ENCODE measurements at regions not wholly inside any gene's neighbourhood (a gene's known extent, or its start where the extent isn't known, plus 50 kb on each side); places are given as distances from the start of the nearest gene placed in this dataset.

DNA sequence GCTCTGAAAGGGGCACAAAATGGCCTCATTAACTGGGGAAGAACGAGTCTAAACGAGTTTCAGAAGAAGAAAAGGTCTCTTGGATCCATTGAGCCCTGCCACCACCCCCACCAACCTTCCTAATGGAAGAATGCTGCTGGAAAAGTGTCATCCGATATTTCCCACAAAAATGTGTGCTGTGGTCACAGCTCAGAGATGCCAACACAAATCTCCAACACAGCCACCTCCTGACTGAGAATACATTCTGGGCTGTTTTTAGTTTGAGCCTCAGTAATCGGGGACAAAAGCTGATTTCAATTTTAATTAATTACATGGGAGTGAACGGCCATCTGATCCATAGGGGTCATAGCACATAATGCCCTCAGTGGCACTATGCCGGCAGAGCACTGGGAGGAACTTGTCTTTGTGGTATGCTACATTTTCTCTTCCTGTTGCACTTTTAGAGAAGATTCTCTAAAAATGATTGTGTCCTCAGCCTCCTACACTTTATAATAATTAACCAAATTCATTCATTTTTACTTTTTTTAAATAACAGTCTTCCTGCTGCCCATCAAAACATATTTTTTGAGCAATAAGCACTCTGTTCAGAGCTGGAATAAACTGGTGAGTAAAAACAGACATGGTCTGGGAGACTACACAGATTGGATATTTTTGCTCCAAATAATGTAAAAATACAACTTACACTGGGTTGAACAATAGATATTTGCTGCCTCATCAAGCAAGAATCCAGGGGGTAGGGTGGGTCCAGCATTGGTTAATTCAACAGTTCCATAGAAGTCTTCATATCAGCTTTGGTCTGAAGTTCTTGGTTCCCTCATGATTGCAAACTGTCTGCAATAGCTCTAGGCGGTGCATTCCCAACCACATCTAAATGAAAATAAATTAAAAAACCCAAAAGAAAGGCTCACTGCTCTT is 143.6 kb upstream of the TMEM170B start:
- no peak for ATAC-seq
- no peak for DNase-seq
- intact Hi-C loops (cut with DNase I) = no loop called here

DNA sequence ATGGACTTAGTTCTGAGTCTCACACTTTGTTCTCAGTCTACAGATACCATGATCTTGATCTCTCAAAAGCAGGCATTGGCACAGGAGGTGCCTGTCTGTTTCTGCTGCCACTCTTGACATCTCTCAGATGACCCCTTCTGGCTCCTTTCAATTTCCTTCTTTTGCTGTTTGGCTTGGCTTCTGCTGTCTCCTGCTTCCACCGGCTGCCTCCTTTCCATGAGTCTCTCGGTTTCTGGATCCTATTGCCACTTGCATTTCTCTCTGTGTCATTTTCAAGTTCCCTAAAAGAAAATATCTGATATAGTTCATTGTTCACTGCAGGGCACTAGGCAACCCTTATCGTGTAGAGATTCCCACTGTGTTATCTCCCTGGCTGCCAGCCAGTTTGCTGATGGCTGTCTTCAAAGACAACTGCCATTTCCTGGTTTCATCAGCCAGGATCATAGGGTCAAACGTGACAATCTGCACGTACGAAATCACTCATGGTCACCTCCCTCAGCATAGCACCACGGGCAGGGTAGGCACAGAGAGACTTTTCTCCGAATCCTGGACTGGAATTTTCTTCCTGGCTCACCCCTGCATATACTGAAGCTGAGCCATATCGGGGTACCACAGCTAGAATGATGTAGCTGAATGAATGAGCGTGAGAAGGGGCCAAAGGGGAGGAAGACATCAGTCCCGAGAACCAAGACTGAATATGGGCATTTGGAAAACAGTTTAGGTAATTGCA is 144.6 kb upstream of the TMEM170B start:
- intact Hi-C loops (cut with DNase I) = no loop called here
- peak; percentile 71 for DNase-seq
- ATAC-seq = peak; percentile 34 to 63

DNA sequence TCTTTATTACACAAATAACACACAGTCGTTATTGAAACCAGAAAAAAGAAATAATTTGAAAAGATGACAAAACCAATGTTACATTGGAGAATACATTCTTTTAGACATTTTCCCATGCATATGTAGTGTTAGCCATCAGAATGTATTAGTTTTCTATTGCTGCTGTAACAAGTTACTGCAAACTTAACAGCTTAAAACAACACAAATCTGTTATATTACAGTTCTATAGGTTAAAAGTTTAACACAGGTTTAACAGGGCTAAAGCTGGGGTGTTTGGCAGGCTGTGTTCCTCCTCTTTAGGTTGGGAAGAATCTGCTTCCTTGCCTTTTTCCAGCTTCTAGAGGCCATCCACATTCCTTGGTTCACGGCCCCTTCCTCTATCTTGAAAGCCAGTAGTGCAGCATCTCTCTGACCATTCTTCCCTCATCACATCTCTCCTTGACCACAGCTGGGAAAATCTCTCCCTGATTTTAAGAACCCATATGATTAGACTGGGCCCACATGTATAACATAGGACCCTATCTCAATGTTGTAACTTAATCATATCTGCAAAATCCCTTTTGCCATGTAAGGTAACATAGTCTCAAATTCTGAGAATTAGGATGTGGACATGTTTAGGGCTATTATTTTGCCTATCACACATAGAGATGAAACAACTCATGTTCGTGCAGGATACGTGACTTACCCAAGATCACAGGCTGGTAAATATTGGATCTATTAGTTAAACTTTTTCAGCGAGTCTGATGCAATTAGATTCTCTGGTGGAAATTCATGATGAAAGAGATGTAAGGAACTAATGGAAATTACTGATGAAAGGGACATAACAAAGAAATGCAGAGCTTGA is 145.4 kb upstream of the TMEM170B start:
- ATAC-seq (no peak), DNase-seq (no peak)
- intact Hi-C loops (cut with DNase I) = no loop called here

DNA sequence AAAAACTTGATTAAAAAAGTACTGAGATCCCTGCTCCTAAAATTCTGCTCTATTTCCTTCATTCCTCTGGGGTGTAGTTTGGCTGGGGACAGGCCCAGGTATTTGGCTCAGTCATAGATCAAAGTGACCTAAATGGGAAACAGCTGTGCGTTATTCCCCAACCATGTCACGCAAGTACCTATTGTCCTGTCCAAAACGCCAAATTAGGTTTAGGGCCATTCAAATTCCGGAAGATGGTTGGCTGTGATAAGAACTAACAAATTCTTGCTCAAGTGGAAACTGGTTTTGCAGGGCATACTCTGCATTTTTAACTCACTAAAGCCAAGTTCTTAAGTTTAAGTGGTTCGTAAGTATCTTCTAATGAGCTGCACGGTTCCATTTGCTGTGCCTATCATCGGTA is 147.6 kb upstream of the TMEM170B start:
- DNase-seq = no peak
- intact Hi-C loops (cut with DNase I) = no loop called here
- peak in 1 of 2 donors; percentile 57 for ATAC-seq

DNA sequence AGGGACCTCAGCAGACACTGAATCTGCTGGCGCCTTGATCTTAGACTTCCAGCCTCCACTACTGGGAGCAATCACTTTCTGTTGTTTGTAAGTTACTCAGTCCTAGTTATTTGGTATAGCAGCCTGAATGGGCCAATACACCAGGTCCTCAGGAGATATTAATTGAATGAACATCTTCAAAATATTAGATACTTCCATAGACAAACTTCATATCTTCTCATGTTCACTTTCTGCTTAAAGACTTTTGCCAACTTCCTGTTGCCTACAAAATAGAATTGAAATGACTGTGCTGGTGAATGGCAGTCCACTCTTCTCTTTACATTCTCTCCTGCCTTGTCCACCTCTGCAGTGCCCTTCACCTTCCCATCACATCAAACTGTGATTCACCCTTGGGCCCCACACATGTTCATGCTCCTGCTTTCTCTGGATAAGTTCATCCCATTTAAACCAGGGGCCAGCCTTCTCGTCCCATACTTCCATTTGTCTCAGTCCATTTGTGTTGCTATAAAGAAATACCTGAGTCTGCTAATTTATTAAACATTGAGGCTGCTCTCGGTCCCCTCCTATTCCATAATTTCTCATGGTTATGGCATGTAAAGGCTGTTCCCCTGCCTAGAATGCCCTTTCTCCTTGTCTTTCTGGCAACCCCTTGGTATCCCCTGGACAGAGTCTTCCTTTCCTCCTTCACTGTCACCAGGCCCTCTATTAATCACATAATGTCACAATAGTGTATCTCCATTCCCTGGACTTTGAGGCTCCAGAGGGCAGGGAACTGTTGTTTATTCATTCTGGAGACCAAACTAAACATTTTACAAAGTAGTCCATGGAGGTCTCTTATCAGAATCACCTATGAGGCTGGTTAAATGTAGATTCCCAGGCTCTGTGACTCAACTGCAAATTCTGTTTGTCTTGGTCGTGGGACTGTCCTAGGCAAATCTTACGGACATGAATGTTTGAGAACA is 148.3 kb upstream of the TMEM170B start:
- intact Hi-C loops (cut with DNase I) = no loop called here
- ATAC-seq (no peak), DNase-seq (no peak)

DNA sequence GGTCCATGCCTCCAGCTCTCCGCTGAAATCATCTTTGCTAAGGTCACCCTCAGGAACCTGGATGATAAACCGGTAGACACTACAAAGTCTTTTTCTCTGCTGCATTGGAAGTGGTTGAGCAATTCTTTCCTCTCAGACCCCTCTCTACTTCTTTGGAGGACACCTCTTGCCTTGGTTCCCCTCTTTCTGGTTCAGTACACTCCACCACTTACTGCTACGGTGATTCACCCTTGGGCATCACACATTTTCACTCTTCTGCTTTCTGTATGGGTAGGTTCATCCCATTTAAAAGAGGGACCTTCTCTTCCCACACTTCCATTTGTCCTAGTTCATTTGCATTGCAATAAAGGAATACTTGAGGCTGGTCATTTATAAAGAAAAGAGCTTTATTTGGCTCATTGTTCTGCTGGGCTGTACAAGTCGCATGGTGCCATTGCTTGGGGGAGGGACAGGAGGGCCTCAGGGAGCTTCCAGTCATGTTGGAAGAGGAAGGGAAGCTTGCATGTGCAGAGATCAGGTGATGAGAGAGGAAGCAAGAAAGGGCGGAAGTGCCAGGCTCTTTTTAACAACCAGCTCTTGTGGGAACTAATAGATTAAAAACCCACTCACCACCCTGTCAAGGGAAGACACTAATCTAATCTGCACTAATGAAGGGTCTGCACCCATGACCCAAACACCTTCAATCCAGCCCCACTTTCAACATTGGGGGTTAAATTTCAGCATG is 149.7 kb upstream of the TMEM170B start:
- no peak for ATAC-seq
- intact Hi-C loops (cut with DNase I) = no loop called here
- no peak for DNase-seq

DNA sequence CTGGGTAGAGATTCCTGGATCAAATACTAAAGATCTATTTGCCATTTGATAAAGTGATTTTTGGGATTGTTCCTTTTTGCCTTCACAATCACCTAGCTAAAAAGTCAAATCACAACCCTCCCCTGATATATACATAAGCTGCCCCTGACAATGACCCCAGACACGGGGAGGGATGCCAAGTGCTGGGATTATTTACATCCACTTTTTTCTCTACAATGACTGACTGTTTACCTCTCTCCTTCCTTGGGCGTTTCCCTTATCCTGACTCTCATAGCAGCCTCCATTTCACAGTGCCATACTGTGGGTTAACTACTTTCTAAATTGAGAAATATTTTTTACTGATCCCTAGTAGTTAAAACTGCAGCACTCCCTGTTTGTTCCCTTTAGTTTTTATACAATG is 150.8 kb upstream of the TMEM170B start:
- intact Hi-C loops (cut with DNase I) = no loop called here
- ATAC-seq (no peak), DNase-seq (no peak)

DNA sequence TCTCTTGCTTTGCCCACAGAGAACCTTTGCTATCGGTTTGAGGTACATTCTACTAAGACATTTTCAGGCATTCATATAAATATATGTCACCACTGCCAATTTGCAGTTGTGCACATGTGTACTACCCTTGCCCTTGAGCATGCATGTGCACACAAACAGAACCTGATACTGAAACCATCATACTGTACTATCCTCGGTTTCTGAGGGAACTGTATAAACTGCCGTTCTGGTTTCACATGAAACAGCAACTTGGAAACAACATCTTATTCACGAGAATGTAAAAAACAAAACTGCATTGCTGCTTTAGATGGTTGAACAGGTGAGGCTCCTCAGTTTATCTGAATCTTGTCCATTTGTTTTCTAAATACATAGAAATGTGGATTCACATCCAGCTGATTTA is 151.2 kb upstream of the TMEM170B start:
- intact Hi-C loops (cut with DNase I) = no loop called here
- no peak for ATAC-seq
- DNase-seq = no peak

DNA sequence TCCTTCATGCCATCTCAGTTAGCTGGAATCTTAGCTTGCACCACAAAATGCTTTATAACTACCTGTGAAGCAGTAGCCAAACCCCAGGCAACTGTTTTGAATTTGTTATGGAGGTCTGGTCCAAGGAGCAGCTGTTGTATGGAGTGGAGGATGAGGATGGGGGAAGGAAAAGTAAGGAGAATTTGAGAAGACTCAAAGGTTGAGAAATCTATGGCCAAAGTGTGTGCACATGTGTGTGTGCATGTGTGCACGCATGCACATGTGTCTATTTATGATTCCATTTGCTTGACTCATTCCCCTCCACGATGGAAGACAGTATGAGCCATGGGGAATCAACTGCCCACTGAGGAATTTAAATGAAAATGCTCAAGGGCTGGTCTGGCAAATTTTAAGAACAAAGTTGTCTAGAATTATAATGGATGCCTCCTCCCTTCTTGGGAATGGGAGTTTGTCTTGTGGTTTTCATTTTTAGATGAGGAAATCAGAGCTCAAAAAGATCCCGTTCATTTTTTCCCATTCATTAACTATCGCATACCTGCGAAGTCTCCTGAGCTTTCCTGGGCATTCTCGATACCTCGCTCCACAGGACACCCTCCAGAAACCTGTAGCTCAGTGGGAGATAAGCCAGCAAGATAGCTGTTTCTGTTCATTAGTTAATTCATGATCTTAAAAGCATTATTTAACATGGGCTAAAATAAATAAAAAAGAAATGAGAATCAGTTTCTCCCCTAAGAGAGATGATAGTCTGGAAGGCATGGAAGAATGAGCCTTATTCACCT is 152.3 kb upstream of the NEDD9 start:
- DNase-seq = no peak
- intact Hi-C loops (cut with DNase I) = no loop called here

DNA sequence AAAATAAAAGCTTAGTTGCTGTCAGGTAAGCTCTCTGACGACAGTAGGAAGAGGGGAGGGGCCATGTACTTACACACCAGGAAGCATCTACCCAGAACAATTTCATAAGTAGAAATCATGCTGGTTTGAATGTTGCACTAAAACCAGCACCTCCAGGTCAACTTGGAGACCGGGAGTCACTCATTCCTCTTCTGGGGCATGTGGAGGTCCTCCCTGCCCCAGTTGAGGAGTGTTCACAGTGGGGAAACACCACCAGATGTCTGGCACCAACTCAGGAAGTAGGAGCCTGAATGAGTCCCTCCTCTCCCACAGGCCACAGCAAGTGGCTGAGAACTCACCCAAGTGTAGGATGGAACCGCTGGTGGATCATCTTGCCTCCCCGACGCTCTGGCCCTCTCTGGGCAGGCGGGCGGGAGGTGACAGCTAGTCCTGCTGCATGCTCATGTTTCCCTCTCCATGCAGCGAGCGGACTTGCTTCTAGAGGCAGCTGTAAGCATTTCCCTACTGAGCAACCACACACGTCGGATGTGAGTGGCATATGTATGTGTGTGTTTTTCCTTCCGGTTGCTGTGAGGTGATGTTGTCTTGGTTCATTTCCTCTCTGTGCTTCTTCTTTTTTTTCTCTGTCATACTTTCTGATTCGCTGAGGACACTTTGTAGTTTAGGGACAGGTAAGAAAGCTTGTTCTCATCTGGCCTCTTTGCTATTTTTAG is 149.5 kb upstream of the NEDD9 start:
- no peak for DNase-seq
- intact Hi-C loops (cut with DNase I) = no loop called here

More for the DNA sequence above, 152.3 kb upstream of the NEDD9 start:
- ATAC-seq = no peak

DNA sequence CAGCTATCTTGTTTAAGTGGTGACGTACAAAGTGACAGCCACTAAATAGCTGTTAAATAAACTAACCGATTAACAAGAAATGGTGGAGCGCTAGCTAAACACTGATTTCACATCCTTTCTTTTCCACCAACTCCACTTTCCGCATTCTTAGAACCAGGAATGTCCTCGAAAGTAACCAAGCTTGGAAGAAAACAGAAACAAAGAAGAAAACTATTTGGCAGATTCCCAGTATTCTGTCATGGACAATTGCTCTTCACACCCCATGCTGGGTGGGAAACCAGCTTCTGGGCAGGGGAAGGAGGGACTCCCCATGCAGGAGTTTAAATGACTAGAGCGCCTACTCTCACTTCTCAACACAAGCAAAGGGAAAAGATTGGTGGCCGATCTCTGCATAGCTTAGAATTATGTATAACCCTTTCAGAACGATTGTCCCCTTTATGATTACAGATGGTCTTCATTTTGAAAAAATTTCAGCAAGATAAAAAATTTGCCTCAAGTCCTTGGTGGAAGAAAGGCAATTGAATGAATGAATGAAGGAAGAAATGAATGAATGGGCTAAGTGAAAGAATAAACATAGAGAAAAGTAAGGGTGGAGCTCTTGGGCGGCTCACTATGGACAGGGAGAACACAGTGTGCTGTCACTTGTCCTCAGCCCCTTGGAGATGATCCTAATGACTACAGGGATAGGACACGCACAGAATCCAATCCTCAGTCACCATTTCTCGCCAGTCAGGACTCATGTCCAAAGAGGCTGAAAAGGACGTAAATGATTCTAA is 148.7 kb upstream of the NEDD9 start:
- no peak for ATAC-seq
- DNase-seq = no peak
- intact Hi-C loops (cut with DNase I) = no loop called here

More for the DNA sequence above, 149.5 kb upstream of the NEDD9 start:
- peak; percentile 74 to 76 for ATAC-seq

DNA sequence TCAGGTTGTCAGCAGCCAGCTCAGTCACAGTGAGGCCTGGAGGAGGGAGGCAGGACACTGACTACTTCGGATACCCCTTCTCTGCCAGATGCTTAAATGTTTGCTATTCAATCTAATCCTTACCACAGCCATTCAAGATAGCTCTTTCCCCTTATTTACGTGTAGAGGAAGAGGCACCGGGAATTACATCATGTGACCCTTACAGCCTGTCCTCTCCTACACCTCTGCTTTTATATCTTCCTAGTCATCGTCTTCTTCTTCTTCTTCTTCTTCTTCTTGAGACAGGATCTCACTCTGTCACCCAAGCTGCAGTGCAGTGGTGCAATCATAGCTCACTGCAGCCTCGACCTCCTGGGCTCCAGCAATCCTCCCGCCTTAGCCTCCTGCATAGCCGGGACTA is 148.1 kb upstream of the NEDD9 start:
- DNase-seq = no peak
- intact Hi-C loops (cut with DNase I) = no loop called here
- no peak for ATAC-seq

DNA sequence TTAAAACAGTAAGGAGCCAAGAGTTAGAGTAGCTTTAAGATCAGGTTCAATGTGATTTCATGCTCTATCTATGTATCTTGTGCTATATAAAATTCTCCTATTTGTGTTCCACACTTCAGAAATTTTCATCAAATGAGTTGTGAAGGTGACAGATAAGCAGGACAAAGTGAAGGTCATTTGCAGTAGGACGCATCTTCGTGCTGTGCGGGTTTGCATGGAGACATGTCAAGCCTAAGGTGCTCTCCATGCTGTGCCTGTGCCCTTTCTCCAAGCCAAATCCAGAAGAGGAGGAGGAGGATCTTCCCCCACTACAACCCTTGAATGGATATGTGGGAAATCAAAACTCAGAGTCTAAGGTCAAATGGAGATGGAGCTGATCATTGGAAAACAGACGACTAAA is 147.3 kb upstream of the NEDD9 start:
- intact Hi-C loops (cut with DNase I) = no loop called here
- DNase-seq = no peak
- no peak for ATAC-seq

DNA sequence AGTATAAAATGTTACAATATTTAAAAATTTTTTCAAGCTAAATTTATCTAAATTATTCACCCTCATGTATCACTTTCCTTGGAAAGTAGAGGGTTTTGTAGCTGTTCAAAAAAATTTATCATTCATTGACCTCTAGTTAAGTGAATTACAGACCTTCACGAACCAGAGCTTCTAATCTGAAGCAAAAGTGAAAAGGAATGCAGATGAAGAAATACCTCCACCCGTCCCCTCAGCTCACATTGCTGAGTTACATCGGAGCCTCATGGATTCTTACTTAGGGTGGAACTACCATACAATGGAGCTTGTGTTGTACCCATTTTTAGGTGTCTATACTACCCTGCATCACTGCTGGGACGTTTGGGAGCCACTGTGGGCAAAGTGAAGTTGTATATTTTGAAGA is 146.2 kb upstream of the NEDD9 start:
- ATAC-seq (no peak), DNase-seq (no peak)
- intact Hi-C loops (cut with DNase I) = no loop called here

DNA sequence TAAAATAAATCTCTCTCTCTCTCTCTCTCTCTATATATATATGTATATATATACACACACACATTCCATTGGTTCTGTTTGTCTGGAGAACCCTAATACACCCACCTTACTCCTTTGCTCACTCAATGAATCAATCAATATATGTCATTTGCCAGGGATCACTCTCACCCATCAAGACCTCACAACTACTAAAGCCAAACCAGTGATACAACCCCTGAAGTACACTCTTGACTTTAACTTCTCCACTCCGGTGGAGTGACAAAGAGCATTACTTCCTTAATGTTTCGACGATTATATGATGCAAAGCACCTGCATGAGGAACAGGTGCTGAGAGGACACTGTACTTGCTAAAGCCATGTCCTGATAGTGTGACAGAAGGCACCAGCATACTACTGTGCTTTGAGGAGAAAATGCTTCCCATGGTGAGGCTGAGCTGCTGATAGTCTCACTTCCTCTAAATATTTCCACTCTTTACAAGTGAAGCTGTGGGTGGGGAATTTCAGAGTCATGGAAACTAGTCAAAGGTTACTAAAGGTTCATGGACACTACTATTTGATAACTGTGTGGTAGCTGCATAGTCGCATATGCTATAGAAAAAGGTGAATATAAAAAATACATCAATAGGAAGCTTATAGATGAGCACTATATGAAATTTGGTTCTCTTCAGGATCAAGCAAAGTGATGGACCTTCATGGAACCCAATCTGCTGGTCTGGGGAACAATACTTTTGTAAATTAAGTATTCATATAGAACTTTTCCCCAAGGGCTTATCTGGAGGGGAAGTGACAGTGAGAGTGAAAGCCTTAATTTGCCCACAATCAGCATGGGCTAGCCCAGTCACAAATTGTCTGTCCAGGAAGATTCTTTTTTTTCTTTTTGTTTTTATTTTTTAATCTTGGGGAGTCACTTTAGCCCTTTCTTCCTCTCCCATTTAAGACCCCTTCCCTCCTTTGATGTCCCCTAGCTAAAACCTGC is 141.9 kb upstream of the NEDD9 start:
- intact Hi-C loops (cut with DNase I) = no loop called here
- ATAC-seq = peak; percentile 30 to 61

More for the DNA sequence above, 141.9 kb upstream of the NEDD9 start:
- no peak for DNase-seq

Measured in left cardiac atrium (tissue), 4 donors.